ENCODE measurements at regions not wholly inside any gene's neighbourhood (a gene's known extent, or its start where the extent isn't known, plus 50 kb on each side); places are given as distances from the start of the nearest gene placed in this dataset.
A peak's percentile ranks its signal among the peaks of the same experiment; 100 is the strongest.

- TF ChIP-seq CTCF (IDR thresholded peaks at IDR 0.05; ENCODE audit: poor library complexity) (peak; percentile 62), EZH2 (IDR thresholded peaks at IDR 0.05; ENCODE audit: borderline replicate concordance) (no peak)
Observed at GRCh38 chr18:29874519-29875098, 1167.9 kb downstream of the DSC3 start.

All from hepatocyte (in vitro differentiated cells).